Right atrium auricular region (tissue), 2 donors: ENCODE measurements at regions not wholly inside any gene's neighbourhood (a gene's known extent, or its start where the extent isn't known, plus 50 kb on each side); places are given as distances from the start of the nearest gene placed in this dataset.

Source experiments
- DNase-seq: peaks from one replicate; pipeline ENCODE4 v3.0.0-alpha.2; 2019; ENCODE audit warnings: low spot score
- H3K27ac ChIP-seq, 2 donors: fragments of 200-600 bp; sonication (generic); 1 replicate in 1 of 2; 2 replicates in 1 of 2; pipeline ENCODE4 v1.5.1; 2016 to 2019
- H3K27me3 ChIP-seq, 2 donors: fragments of 200-600 bp; sonication (generic); one replicate each; pipeline versions ENCODE4 v1.5.1 to v1.6.0; 2017 to 2019
- H3K36me3 ChIP-seq: fragments of 200-600 bp; sonication (generic); one replicate; pipeline ENCODE4 v1.5.1; 2016
- H3K4me1 ChIP-seq, 2 donors: fragments of 200-600 bp; sonication (generic); one replicate each; pipeline versions ENCODE4 v1.5.1 to v1.6.0; 2017 to 2019
- H3K4me3 ChIP-seq, 2 donors: fragments of 200-600 bp; sonication (generic); 1 replicate in 1 of 2; 2 replicates in 1 of 2; pipeline ENCODE4 v1.5.1; 2017 to 2019; ENCODE audit warnings: mild to moderate bottlenecking in 1 of 2, moderate library complexity in 1 of 2
- H3K9me3 ChIP-seq, 2 donors: fragments of 200-600 bp; sonication (generic); one replicate each; pipeline ENCODE4 v1.5.1; 2019
- CTCF ChIP-seq, 2 donors: fragments of 200-600 bp; sonication (generic); IDR thresholded peaks; one replicate each; pipeline ENCODE4 v1.5.1; 2019; ENCODE audit warnings: antibody characterized with exemption in 2 of 2

GRCh38 chr10:30127120-30127541 lies 67.7 kb upstream of the JCAD start:
- no peaks in the 10 kb centered on the region for H3K4me1 ChIP-seq
- H3K27me3 ChIP-seq, result no peaks in the 10 kb centered on the region
- no peaks in the 10 kb centered on the region for H3K9me3 ChIP-seq
- DNase-seq, result no peak
- TF ChIP-seq CTCF (IDR thresholded peaks at IDR 0.05), result no peak
- no peaks in the 10 kb centered on the region for H3K36me3 ChIP-seq
- no peak overlapping the region for H3K27ac ChIP-seq
- H3K4me3 ChIP-seq, result no peak overlapping the region

GRCh38 chr10:30125496-30125895 lies 66.1 kb upstream of the JCAD start:
- H3K27ac ChIP-seq, result no peak overlapping the region
- H3K4me3 ChIP-seq, result no peak overlapping the region
- no peak for DNase-seq
- TF ChIP-seq CTCF (IDR thresholded peaks at IDR 0.05), result no peak
- H3K27me3 ChIP-seq, result no peaks in the 10 kb centered on the region
- no peaks in the 10 kb centered on the region for H3K36me3 ChIP-seq
- H3K9me3 ChIP-seq, result no peaks in the 10 kb centered on the region
- H3K4me1 ChIP-seq, result no peaks in the 10 kb centered on the region

- H3K27me3 ChIP-seq, result no peaks in the 10 kb centered on the region
- TF ChIP-seq CTCF (IDR thresholded peaks at IDR 0.05), result no peak
- no peak for DNase-seq
- H3K27ac ChIP-seq, result no peak overlapping the region
- H3K36me3 ChIP-seq, result no peaks in the 10 kb centered on the region
- no peaks in the 10 kb centered on the region for H3K9me3 ChIP-seq
- no peaks in the 10 kb centered on the region for H3K4me1 ChIP-seq
- H3K4me3 ChIP-seq, result no peak overlapping the region
Measured at GRCh38 chr10:30124704-30125103, 65.3 kb upstream of the JCAD start.

GRCh38 chr10:30121401-30121800 lies 62.0 kb upstream of the JCAD start:
- no peaks in the 10 kb centered on the region for H3K36me3 ChIP-seq
- TF ChIP-seq CTCF (IDR thresholded peaks at IDR 0.05), result no peak
- H3K9me3 ChIP-seq, result no peaks in the 10 kb centered on the region
- no peak overlapping the region for H3K4me3 ChIP-seq
- H3K4me1 ChIP-seq, result peaks cover 0 to under 1% of the 10 kb centered on the region in 2 donors
- no peaks in the 10 kb centered on the region for H3K27me3 ChIP-seq
- H3K27ac ChIP-seq, result no peak overlapping the region
- DNase-seq, result no peak

- Histone ChIP-seq H3K9me3 (no peaks in the 10 kb centered on the region), H3K4me1 (peaks cover 0 to 12% of the 10 kb centered on the region in 2 donors), H3K36me3 (no peaks in the 10 kb centered on the region), H3K27ac (no peak overlapping the region), H3K4me3 (no peak overlapping the region), H3K27me3 (no peaks in the 10 kb centered on the region)
- no peak for DNase-seq
- no peak for TF ChIP-seq CTCF (IDR thresholded peaks at IDR 0.05)
Measured at GRCh38 chr10:30118590-30118989, 59.2 kb upstream of the JCAD start.

GRCh38 chr10:30117812-30118501 lies 58.6 kb upstream of the JCAD start:
- H3K27me3 ChIP-seq, result no peaks in the 10 kb centered on the region
- H3K9me3 ChIP-seq, result no peaks in the 10 kb centered on the region
- H3K36me3 ChIP-seq, result no peaks in the 10 kb centered on the region
- no peak for TF ChIP-seq CTCF (IDR thresholded peaks at IDR 0.05)
- no peak overlapping the region for H3K27ac ChIP-seq
- no peak overlapping the region for H3K4me3 ChIP-seq
- no peak for DNase-seq
- peaks cover 0 to 12% of the 10 kb centered on the region in 2 donors for H3K4me1 ChIP-seq
